Thoracic aorta (tissue), 2 donors: ENCODE measurements at regions not wholly inside any gene's neighbourhood (a gene's known extent, or its start where the extent isn't known, plus 50 kb on each side); places are given as distances from the start of the nearest gene placed in this dataset.

ENCODE experiments used
- ATAC-seq: fragments of 150-250 bp; one replicate; pipeline ENCODE4 v1.8.0; 2017; ENCODE audit warnings: low read depth; ENCODE audit not compliant: insufficient number of reproducible peaks, low FRiP score
- DNase-seq: peaks from one replicate; pipeline ENCODE4 v3.0.0-alpha.2; 2020; ENCODE audit warnings: low spot score
- H3K27ac ChIP-seq, 2 donors: fragments of 200-600 bp; sonication (generic); 1 replicate in 1 of 2; 2 replicates in 1 of 2; pipeline ENCODE4 v1.5.1; 2016; ENCODE audit warnings: mild to moderate bottlenecking in 2 of 2, moderate library complexity in 2 of 2
- H3K27me3 ChIP-seq: fragments of 200-600 bp; sonication (generic); replicated peaks from 2 replicates; pipeline ENCODE4 v1.6.0; 2016; ENCODE audit warnings: mild to moderate bottlenecking; ENCODE audit not compliant: insufficient read depth
- H3K36me3 ChIP-seq: fragments of 200-600 bp; sonication (generic); one replicate; pipeline ENCODE4 v1.5.1; 2016
- H3K4me1 ChIP-seq, 2 donors: fragments of 200-600 bp; sonication (generic); 1 replicate in 1 of 2; 2 replicates in 1 of 2; pipeline versions ENCODE4 v1.5.1 to v1.6.0; 2016; ENCODE audit warnings: low read depth in 2 of 2, mild to moderate bottlenecking in 1 of 2; ENCODE audit not compliant: control insufficient read depth in 1 of 2
- H3K4me3 ChIP-seq: fragments of 200-600 bp; sonication (generic); 2 replicates; pipeline ENCODE4 v1.5.1; 2016; ENCODE audit warnings: mild to moderate bottlenecking
- H3K9me3 ChIP-seq: fragments of 200-600 bp; sonication (generic); 2 replicates; pipeline ENCODE4 v1.5.1; 2016
- TF ChIP-seq, protein P1 (sequence below): fragments of 200-600 bp; sonication (generic); IDR thresholded peaks from one replicate; pipeline ENCODE4 v1.5.1; 2019; ENCODE audit warnings: antibody characterized with exemption

GRCh38 chr3:14252321-14253021 lies 73.9 kb downstream of the LSM3 start:
- Histone ChIP-seq H3K4me1 (no peaks in the 10 kb centered on the region), H3K9me3 (no peaks in the 10 kb centered on the region), H3K36me3 (no peaks in the 10 kb centered on the region), H3K27me3 (no peaks in the 10 kb centered on the region), H3K4me3 (no peak overlapping the region), H3K27ac (no peak overlapping the region)
- TF ChIP-seq, protein P1, sequence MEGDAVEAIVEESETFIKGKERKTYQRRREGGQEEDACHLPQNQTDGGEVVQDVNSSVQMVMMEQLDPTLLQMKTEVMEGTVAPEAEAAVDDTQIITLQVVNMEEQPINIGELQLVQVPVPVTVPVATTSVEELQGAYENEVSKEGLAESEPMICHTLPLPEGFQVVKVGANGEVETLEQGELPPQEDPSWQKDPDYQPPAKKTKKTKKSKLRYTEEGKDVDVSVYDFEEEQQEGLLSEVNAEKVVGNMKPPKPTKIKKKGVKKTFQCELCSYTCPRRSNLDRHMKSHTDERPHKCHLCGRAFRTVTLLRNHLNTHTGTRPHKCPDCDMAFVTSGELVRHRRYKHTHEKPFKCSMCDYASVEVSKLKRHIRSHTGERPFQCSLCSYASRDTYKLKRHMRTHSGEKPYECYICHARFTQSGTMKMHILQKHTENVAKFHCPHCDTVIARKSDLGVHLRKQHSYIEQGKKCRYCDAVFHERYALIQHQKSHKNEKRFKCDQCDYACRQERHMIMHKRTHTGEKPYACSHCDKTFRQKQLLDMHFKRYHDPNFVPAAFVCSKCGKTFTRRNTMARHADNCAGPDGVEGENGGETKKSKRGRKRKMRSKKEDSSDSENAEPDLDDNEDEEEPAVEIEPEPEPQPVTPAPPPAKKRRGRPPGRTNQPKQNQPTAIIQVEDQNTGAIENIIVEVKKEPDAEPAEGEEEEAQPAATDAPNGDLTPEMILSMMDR = no peak
- ATAC-seq (no peak), DNase-seq (no peak)

DNA sequence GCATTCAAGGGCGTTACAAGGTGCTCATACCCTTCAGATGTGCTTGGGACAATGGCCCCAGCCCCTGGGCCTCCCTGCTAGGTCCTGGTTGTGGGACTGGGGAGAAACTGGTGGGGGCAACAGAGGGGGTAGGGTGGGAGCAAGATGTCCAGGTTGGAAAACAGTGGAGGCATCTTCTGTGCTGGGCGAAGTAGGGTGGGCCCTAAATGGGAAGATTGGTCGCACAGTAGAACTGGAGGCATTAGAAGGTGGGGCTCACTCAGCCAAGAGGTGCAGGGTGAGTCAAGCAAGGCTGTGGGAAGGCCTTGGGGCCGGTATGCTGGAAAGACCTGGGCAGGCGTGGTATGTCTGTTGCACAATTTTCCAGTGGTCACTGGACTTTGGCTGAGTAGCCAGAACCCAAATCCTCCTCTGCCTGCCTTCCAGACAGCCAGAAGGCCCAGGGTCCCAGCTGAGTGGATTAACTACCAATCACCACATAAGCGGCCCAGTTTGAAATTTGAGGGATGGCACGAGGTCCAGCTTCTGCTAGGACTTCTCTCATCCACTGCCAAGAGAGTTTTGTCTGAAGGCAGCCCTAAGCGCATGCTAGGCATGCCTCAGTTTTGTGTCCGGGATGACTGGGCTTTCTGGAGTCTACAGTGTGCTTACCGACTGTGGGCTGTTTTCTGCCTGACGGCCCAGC lies 74.5 kb downstream of the LSM3 start:
- TF ChIP-seq, protein P1 = no peak
- Histone ChIP-seq H3K4me3 (no peak overlapping the region), H3K9me3 (no peaks in the 10 kb centered on the region), H3K36me3 (no peaks in the 10 kb centered on the region), H3K4me1 (no peaks in the 10 kb centered on the region), H3K27ac (no peak overlapping the region), H3K27me3 (no peaks in the 10 kb centered on the region)
- DNase-seq (no peak), ATAC-seq (no peak)

GRCh38 chr3:14253707-14254382 lies 75.2 kb downstream of the LSM3 start:
- Histone ChIP-seq H3K36me3 (no peaks in the 10 kb centered on the region), H3K27me3 (no peaks in the 10 kb centered on the region), H3K4me1 (no peaks in the 10 kb centered on the region), H3K4me3 (no peak overlapping the region), H3K27ac (no peak overlapping the region), H3K9me3 (no peaks in the 10 kb centered on the region)
- TF ChIP-seq, protein P1 = no peak
- no peak for DNase-seq
- no peak for ATAC-seq

DNA sequence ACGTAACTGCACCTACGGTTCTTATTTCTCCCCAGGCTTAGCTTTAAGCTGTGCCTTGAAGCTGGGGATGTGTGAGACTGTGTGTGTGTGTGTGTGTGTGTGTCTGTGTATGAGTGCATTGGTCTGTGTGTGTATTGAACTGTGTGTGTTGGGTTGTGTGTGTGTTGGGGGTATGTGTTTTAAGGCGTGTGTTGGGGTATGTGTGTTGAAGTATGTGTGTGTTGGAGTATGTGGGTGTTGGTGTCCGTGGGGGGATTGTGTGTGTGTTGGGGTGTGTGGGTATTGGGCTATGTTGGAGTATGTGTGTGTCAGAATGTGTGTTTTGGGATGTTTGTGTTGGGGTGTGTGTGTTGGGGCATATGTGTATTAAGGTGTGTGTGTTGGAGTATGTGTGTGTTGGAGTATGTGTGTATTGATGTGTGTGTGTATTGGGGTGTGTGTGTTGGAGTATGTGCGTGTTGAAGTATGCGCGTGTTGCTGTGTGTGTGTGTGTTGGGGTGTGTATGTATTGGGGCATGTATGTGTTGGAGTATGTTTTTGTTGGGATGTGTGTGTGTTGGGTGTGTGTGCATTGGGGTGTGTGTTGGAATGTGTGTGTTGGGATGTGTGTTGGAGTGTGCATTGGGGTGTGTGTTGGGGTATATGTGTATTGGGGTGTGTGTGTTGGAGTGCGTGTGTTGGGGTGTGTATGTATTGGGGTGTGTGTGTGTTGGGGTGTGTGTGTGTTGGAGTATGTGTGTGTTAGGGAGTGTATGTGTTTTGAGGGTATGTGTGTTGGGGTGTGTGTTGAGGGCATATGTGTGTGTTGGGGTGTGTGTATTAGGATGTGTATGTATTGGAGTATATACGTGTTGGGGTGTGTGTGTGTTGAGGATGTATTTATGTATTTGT lies 76.4 kb downstream of the LSM3 start:
- no peaks in the 10 kb centered on the region for H3K36me3 ChIP-seq
- ATAC-seq = no peak
- no peaks in the 10 kb centered on the region for H3K4me1 ChIP-seq
- no peaks in the 10 kb centered on the region for H3K27me3 ChIP-seq
- no peak overlapping the region for H3K27ac ChIP-seq
- no peak overlapping the region for H3K4me3 ChIP-seq
- DNase-seq = no peak
- no peaks in the 10 kb centered on the region for H3K9me3 ChIP-seq
- TF ChIP-seq, protein P1 = no peak
